ENCODE measurements at regions not wholly inside any gene's neighbourhood (a gene's known extent, or its start where the extent isn't known, plus 50 kb on each side); places are given as distances from the start of the nearest gene placed in this dataset.

DNA sequence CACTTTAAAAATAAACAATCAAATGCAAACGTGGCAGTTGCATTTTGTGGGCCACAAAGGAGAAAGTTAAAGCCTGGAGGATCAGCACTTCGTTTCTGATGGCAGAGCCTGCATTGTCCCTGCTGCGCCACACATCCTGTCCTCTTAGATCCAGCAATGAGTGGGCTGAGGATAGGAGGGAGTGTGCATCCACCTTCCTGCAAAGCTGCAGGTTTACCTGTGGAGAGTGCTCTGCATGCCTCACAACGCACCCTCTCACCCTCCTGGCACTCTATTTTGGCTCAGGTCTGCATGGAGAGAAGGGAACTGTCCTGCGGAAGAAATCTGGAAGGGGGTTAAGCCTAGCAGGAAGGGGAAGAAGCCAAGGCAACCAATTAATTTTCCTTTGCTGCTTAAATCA, 212.2 kb upstream of the SLC24A2 start:
- Histone ChIP-seq H2BK5ac (ENCODE audit: low read depth, low read length, poor library complexity) (no peak overlapping the region), H3K18ac (ENCODE audit: low read length) (no peak overlapping the region), H3K4me3 (ENCODE audit: low read depth, low read length) (no peak overlapping the region), H3K27ac (ENCODE audit: low read depth, low read length) (no peak overlapping the region), H4K8ac (ENCODE audit: low read depth, low read length) (no peak overlapping the region), H4K91ac (ENCODE audit: low read depth, low read length) (no peak overlapping the region), H3K9ac (ENCODE audit: low read length) (no peak overlapping the region), H3K79me1 (ENCODE audit: low read length) (no peaks in the 10 kb centered on the region), H2AK5ac (ENCODE audit: low read length) (no peak overlapping the region), H2BK12ac (ENCODE audit: low read length) (no peak overlapping the region), H3K9me3 (ENCODE audit: insufficient read depth, low read depth, low read length) (peaks cover 2% of the 10 kb centered on the region), H2AFZ (ENCODE audit: insufficient read depth, low read length, poor library complexity) (no peak overlapping the region), H3K27me3 (ENCODE audit: insufficient read depth, low read length) (no peaks in the 10 kb centered on the region), H3K14ac (ENCODE audit: low read length) (no peak overlapping the region), H3K79me2 (ENCODE audit: control insufficient read depth, insufficient read depth, low read length, poor library complexity) (no peaks in the 10 kb centered on the region), H3K4me1 (ENCODE audit: control insufficient read depth in 1 of 2, insufficient read depth in 2 of 2, low read length in 2 of 2) (no peaks in the 10 kb centered on the region), H3K4me2 (ENCODE audit: low read length) (no peak overlapping the region), H4K12ac (ENCODE audit: low read depth, low read length) (no peak overlapping the region), H3K4ac (ENCODE audit: low read depth, low read length) (no peak overlapping the region), H2BK120ac (ENCODE audit: insufficient read depth, low read length, poor library complexity) (no peak overlapping the region), H3K23ac (ENCODE audit: low read length) (no peak overlapping the region), H3K36me3 (ENCODE audit: control insufficient read depth in 1 of 2, insufficient read depth in 2 of 2, low read length in 2 of 2) (no peaks in the 10 kb centered on the region)
- no CpG with 5 or more reads among the region's 5 CpGs for WGBS (ENCODE audit: extremely low coverage, insufficient coverage, insufficient read length)
- DNase-seq, result no peak

GRCh38 chr9:19999491-20000057, 210.7 kb upstream of the SLC24A2 start:
- Histone ChIP-seq H3K18ac (ENCODE audit: low read length) (no peak overlapping the region), H3K4me1 (ENCODE audit: control insufficient read depth in 1 of 2, insufficient read depth in 2 of 2, low read length in 2 of 2) (no peaks in the 10 kb centered on the region), H3K14ac (ENCODE audit: low read length) (no peak overlapping the region), H2BK5ac (ENCODE audit: low read depth, low read length, poor library complexity) (no peak overlapping the region), H4K91ac (ENCODE audit: low read depth, low read length) (no peak overlapping the region), H2AK5ac (ENCODE audit: low read length) (no peak overlapping the region), H3K27ac (ENCODE audit: low read depth, low read length) (no peak overlapping the region), H3K79me1 (ENCODE audit: low read length) (no peaks in the 10 kb centered on the region), H3K36me3 (ENCODE audit: control insufficient read depth in 1 of 2, insufficient read depth in 2 of 2, low read length in 2 of 2) (no peaks in the 10 kb centered on the region), H4K12ac (ENCODE audit: low read depth, low read length) (no peak overlapping the region), H3K23ac (ENCODE audit: low read length) (no peak overlapping the region), H2BK12ac (ENCODE audit: low read length) (no peak overlapping the region), H2BK120ac (ENCODE audit: insufficient read depth, low read length, poor library complexity) (no peak overlapping the region), H3K9ac (ENCODE audit: low read length) (no peak overlapping the region), H3K4me3 (ENCODE audit: low read depth, low read length) (no peak overlapping the region), H4K8ac (ENCODE audit: low read depth, low read length) (no peak overlapping the region), H3K4me2 (ENCODE audit: low read length) (no peak overlapping the region), H3K79me2 (ENCODE audit: control insufficient read depth, insufficient read depth, low read length, poor library complexity) (no peaks in the 10 kb centered on the region), H3K4ac (ENCODE audit: low read depth, low read length) (no peak overlapping the region), H3K27me3 (ENCODE audit: insufficient read depth, low read length) (no peaks in the 10 kb centered on the region), H2AFZ (ENCODE audit: insufficient read depth, low read length, poor library complexity) (no peak overlapping the region), H3K9me3 (ENCODE audit: insufficient read depth, low read depth, low read length) (peaks cover 2% of the 10 kb centered on the region)
- no CpG with 5 or more reads among the region's 2 CpGs for WGBS (ENCODE audit: extremely low coverage, insufficient coverage, insufficient read length)
- DNase-seq, result no peak

DNA sequence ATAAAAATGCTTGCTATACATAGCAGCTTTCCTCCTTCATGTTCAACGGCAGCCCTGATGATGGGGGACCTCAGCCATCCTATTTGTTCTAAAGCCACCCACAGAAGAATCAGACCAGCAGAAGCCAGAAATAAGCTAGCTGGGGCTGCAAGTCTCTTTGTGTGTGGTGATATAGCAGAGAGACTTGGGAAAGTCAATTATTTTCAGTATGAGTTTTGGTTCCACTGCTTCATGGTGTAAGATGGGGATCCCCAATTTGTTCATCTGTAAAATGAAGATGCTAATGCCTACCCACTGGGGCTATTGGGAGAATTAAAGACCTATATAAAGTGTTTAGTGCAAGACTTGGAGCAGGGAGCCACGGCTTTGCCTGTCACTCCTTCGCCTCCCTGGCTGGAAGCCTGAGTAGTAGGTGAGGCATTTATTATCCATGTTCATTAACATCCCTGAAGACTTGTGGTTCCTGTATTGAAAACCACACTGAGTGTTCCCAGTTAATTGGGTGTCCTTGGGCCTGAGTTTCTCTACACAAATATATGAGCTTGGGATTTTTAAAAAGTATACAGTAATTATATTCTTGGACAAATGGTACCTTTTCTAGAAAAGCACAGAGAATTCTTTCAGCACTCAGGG, 210.1 kb upstream of the SLC24A2 start:
- Histone ChIP-seq H3K27me3 (ENCODE audit: insufficient read depth, low read length) (no peaks in the 10 kb centered on the region), H3K4me1 (ENCODE audit: control insufficient read depth in 1 of 2, insufficient read depth in 2 of 2, low read length in 2 of 2) (no peaks in the 10 kb centered on the region), H2AK5ac (ENCODE audit: low read length) (no peak overlapping the region), H3K14ac (ENCODE audit: low read length) (no peak overlapping the region), H2BK120ac (ENCODE audit: insufficient read depth, low read length, poor library complexity) (no peak overlapping the region), H2AFZ (ENCODE audit: insufficient read depth, low read length, poor library complexity) (no peak overlapping the region), H3K4me2 (ENCODE audit: low read length) (no peak overlapping the region), H3K9me3 (ENCODE audit: insufficient read depth, low read depth, low read length) (peaks cover 2% of the 10 kb centered on the region), H3K79me1 (ENCODE audit: low read length) (no peaks in the 10 kb centered on the region), H3K36me3 (ENCODE audit: control insufficient read depth in 1 of 2, insufficient read depth in 2 of 2, low read length in 2 of 2) (no peaks in the 10 kb centered on the region), H4K91ac (ENCODE audit: low read depth, low read length) (no peak overlapping the region), H3K23ac (ENCODE audit: low read length) (no peak overlapping the region), H3K9ac (ENCODE audit: low read length) (no peak overlapping the region), H2BK12ac (ENCODE audit: low read length) (no peak overlapping the region), H2BK5ac (ENCODE audit: low read depth, low read length, poor library complexity) (no peak overlapping the region), H3K4ac (ENCODE audit: low read depth, low read length) (no peak overlapping the region), H4K12ac (ENCODE audit: low read depth, low read length) (no peak overlapping the region), H3K79me2 (ENCODE audit: control insufficient read depth, insufficient read depth, low read length, poor library complexity) (no peaks in the 10 kb centered on the region), H4K8ac (ENCODE audit: low read depth, low read length) (no peak overlapping the region), H3K18ac (ENCODE audit: low read length) (no peak overlapping the region), H3K4me3 (ENCODE audit: low read depth, low read length) (no peak overlapping the region), H3K27ac (ENCODE audit: low read depth, low read length) (no peak overlapping the region)
- DNase-seq, result no peak
- no CpG with 5 or more reads among the region's 3 CpGs for WGBS (ENCODE audit: extremely low coverage, insufficient coverage, insufficient read length)

DNA sequence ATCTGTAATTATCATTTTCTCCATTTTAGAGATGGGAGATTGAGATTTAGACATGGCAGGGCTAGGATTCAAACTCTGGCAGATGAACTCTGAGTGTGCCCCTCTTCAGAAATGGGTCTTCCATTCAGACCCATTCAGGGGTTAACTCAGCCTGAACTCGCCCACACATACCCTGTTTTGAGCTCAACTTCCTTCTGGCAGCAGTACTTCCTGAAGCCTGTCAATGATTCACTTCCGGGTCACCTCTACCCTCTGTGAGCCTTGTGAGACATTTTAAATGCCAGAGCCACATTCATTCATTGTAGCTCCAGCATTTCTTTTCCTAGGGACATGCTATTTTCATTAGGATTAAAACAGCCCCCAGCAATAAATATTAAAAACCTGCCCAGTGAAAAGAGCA, 209.3 kb upstream of the SLC24A2 start:
- no peak for DNase-seq
- no peak overlapping the region for H2BK12ac ChIP-seq (ENCODE audit: low read length)
- H3K4me2 ChIP-seq (ENCODE audit: low read length), result no peak overlapping the region
- no peak overlapping the region for H3K4me3 ChIP-seq (ENCODE audit: low read depth, low read length)
- no peak overlapping the region for H3K14ac ChIP-seq (ENCODE audit: low read length)
- H3K9ac ChIP-seq (ENCODE audit: low read length), result no peak overlapping the region
- H2AFZ ChIP-seq (ENCODE audit: insufficient read depth, low read length, poor library complexity), result no peak overlapping the region
- H4K8ac ChIP-seq (ENCODE audit: low read depth, low read length), result no peak overlapping the region
- H3K9me3 ChIP-seq (ENCODE audit: insufficient read depth, low read depth, low read length), result peaks cover 2% of the 10 kb centered on the region
- no peak overlapping the region for H4K91ac ChIP-seq (ENCODE audit: low read depth, low read length)
- H3K23ac ChIP-seq (ENCODE audit: low read length), result no peak overlapping the region
- no peak overlapping the region for H2AK5ac ChIP-seq (ENCODE audit: low read length)
- H3K27me3 ChIP-seq (ENCODE audit: insufficient read depth, low read length), result no peaks in the 10 kb centered on the region
- no peaks in the 10 kb centered on the region for H3K79me2 ChIP-seq (ENCODE audit: control insufficient read depth, insufficient read depth, low read length, poor library complexity)
- H3K36me3 ChIP-seq (ENCODE audit: control insufficient read depth in 1 of 2, insufficient read depth in 2 of 2, low read length in 2 of 2), result no peaks in the 10 kb centered on the region
- no peak overlapping the region for H3K18ac ChIP-seq (ENCODE audit: low read length)
- WGBS (ENCODE audit: extremely low coverage, insufficient coverage, insufficient read length), result no CpG with 5 or more reads among the region's 2 CpGs
- no peaks in the 10 kb centered on the region for H3K4me1 ChIP-seq (ENCODE audit: control insufficient read depth in 1 of 2, insufficient read depth in 2 of 2, low read length in 2 of 2)
- H3K4ac ChIP-seq (ENCODE audit: low read depth, low read length), result no peak overlapping the region
- H3K27ac ChIP-seq (ENCODE audit: low read depth, low read length), result no peak overlapping the region
- H2BK120ac ChIP-seq (ENCODE audit: insufficient read depth, low read length, poor library complexity), result no peak overlapping the region
- no peaks in the 10 kb centered on the region for H3K79me1 ChIP-seq (ENCODE audit: low read length)
- no peak overlapping the region for H2BK5ac ChIP-seq (ENCODE audit: low read depth, low read length, poor library complexity)
- no peak overlapping the region for H4K12ac ChIP-seq (ENCODE audit: low read depth, low read length)

Data from trophoblast cell (in vitro differentiated cells and primary cell).